AG10803 (cell line): ENCODE measurements at regions not wholly inside any gene's neighbourhood (a gene's known extent, or its start where the extent isn't known, plus 50 kb on each side); places are given as distances from the start of the nearest gene placed in this dataset.

Experiments used
- DNase-seq: peaks from one replicate; pipeline ENCODE4 v3.0.0; 2010; ENCODE audit warnings: low read depth
- H3K4me3 ChIP-seq: 2 replicates; pipeline ENCODE4 v1.5.1; 2011; ENCODE audit warnings: mild to moderate bottlenecking, low read length, control low read depth
- CTCF ChIP-seq: conservative IDR thresholded peaks from 2 replicates; pipeline ENCODE4 v1.5.1; 2011; ENCODE audit warnings: mild to moderate bottlenecking, low read length, control low read depth, inconsistent platforms

DNA sequence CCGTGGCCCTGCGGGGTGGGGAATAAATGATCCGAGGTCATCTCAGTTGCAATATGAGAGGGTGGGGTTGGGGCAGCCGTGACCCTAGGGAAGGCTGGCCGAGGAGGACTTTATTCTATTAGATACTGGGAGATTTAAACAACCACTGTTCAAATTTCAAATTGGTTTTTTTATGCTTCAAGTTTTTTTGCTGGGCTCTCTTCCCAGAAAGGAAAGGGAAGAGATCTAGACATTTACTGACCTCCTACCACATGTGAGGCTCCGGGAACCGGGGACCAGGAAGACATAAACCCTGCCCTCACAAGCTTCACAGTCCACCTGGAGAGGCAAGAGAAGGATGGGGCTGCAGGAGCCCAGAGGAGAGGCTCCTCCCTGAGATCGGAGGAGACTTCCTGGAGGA lies 207.3 kb downstream of the FOXD2 start:
- no peak for DNase-seq
- no peak overlapping the region for H3K4me3 ChIP-seq
- TF ChIP-seq CTCF: no peak

GRCh38 chr1:47646676-47647075 lies 208.8 kb downstream of the FOXD2 start:
- TF ChIP-seq CTCF: no peak
- DNase-seq: no peak
- no peak overlapping the region for H3K4me3 ChIP-seq

- no peak overlapping the region for H3K4me3 ChIP-seq
- TF ChIP-seq CTCF: no peak
- no peak for DNase-seq
Observed at GRCh38 chr1:47647327-47647845, 209.5 kb downstream of the FOXD2 start.

DNA sequence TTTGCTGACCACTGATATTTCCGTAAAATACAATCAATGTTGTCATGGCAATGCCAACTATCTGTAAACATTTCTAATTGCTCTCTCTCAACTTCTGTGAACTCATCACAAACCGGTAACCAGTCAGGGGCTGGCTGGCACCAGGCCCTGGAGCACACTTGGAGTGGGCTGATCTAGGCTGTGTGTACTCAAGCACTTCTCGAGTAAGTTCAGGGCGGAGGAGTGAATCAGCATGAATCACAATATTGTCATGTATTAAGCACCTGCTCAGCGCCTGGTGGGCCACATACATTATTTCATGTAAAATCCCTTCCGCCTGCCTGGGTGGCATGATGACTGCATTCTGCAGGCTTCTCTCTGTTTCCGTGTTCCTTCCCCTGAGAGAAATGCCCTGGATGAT lies 212.4 kb downstream of the FOXD2 start:
- DNase-seq: peak; percentile 32
- no peak overlapping the region for H3K4me3 ChIP-seq
- TF ChIP-seq CTCF: no peak

- no peak for TF ChIP-seq CTCF
- H3K4me3 ChIP-seq: no peak overlapping the region
- DNase-seq: no peak
Observed at GRCh38 chr1:47650611-47651010, 212.8 kb downstream of the FOXD2 start.

DNA sequence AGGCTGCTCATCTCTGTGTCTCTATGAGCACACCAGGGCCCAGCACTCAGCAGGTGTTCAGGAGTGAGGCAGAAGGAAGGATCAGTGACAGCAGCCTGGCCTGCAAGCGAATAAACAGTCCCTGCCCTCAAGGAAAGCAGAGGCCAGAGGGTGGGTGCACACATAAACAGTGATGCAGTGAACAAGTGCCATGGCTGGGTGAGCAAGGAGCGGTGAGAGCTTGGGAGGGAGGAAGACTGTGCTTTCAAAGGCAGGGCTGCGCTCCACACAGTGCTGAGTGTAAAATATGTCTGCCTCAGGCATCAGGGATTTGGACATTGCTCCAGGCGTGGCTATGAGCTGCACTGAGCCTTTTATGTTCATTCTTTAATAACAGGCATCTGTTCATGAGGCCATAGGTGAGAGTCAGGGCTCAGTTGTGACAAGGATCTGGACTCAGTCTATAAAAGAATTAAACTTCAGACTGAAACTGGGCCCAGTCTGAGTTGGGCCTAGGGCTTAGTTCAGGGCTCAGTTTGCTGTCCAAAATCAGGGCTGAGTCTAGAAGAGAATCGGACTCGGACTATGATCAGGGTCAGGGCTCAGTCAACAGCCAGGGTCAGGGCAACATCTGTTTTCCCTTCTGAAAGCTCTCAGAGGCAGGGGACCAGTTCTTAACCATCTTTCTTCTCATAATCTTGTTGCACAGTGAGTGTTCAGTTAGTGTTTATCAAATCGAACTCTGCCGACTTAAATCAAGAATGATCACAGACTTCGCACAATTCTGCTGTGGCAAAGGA lies 213.7 kb downstream of the FOXD2 start:
- no peak for DNase-seq
- TF ChIP-seq CTCF: no peak

GRCh38 chr1:47655521-47656300 lies 217.9 kb downstream of the FOXD2 start:
- DNase-seq: no peak
- H3K4me3 ChIP-seq: no peak overlapping the region
- TF ChIP-seq CTCF: no peak

More for the DNA sequence above, 213.7 kb downstream of the FOXD2 start:
- H3K4me3 ChIP-seq: no peak overlapping the region
